A673 (cell line): ENCODE measurements at regions not wholly inside any gene's neighbourhood (a gene's known extent, or its start where the extent isn't known, plus 50 kb on each side); places are given as distances from the start of the nearest gene placed in this dataset.

Experiments used
- BruUV-seq: library from RNA; stranded (reverse); fragments of 400-500 nt; replicated peaks from 2 replicates; lab custom pipeline; 2021; lab: Mats Ljungman, UMichigan
- CTCF ChIA-PET: fragments of 300-600 bp; sonication (Branson Sonifier 250); formaldehyde crosslinking; loops from one replicate; lab custom pipeline; 2022; ENCODE audit warnings: antibody characterized with exemption; lab: Charles Lee
- POLR2A ChIA-PET: fragments of 300-600 bp; sonication (Branson Sonifier 250); formaldehyde crosslinking; loops from one replicate; lab custom pipeline; 2022; ENCODE audit warnings: antibody characterized with exemption; ENCODE audit not compliant: low non-redundant PET; lab: Charles Lee
- DNase-seq: peaks from one replicate; pipeline ENCODE4 v3.0.0-alpha.2; 2015; ENCODE audit warnings: low spot score
- H3K27ac ChIP-seq: fragments of 200-600 bp; sonication (generic); 2 replicates; pipeline ENCODE4 v1.5.1; 2016; ENCODE audit warnings: mixed run types, low read depth, mild to moderate bottlenecking, mixed read lengths, antibody characterized with exemption, low read length; ENCODE audit not compliant: poor library complexity, severe bottlenecking
- H3K27me3 ChIP-seq: fragments of 200-600 bp; sonication (generic); replicated peaks from 2 replicates; pipeline ENCODE4 v1.6.1; 2017; ENCODE audit warnings: mixed run types, low read depth, mild to moderate bottlenecking, mixed read lengths, antibody characterized with exemption, low read length; ENCODE audit not compliant: insufficient read depth, poor library complexity
- H3K36me3 ChIP-seq: fragments of 200-600 bp; sonication (generic); 2 replicates; pipeline ENCODE4 v1.6.1; 2016; ENCODE audit warnings: mixed run types, mild to moderate bottlenecking, mixed read lengths, antibody characterized with exemption, low read length; ENCODE audit not compliant: insufficient read depth, poor library complexity, severe bottlenecking
- H3K4me1 ChIP-seq: fragments of 200-600 bp; sonication (generic); 2 replicates; pipeline ENCODE4 v1.6.1; 2017; ENCODE audit warnings: mixed run types, mild to moderate bottlenecking, mixed read lengths, antibody characterized with exemption, low read length; ENCODE audit not compliant: insufficient read depth, poor library complexity, severe bottlenecking
- H3K4me3 ChIP-seq: fragments of 200-600 bp; sonication (generic); 2 replicates; pipeline ENCODE4 v1.5.1; 2016; ENCODE audit warnings: low read depth, mixed run types, mild to moderate bottlenecking, mixed read lengths, low read length; ENCODE audit not compliant: poor library complexity, severe bottlenecking
- H3K9me3 ChIP-seq: fragments of 200-600 bp; sonication (generic); 2 replicates; pipeline ENCODE4 v1.6.1; 2016; ENCODE audit warnings: mixed run types, low read depth, mild to moderate bottlenecking, mixed read lengths, antibody characterized with exemption, low read length; ENCODE audit not compliant: poor library complexity, severe bottlenecking
- EZH2 ChIP-seq: fragments of 200-600 bp; sonication (generic); IDR thresholded peaks from 2 replicates; pipeline ENCODE4 v1.6.1; 2017; ENCODE audit warnings: borderline replicate concordance, low read depth, mild to moderate bottlenecking, mixed read lengths, antibody characterized with exemption, low read length; ENCODE audit not compliant: poor library complexity, severe bottlenecking
- intact Hi-C: fragments of 100-400 bp; cut with micrococcal nuclease; formaldehyde crosslinking; loops from one replicate; pipeline ENCODE4 v1.10.0; 2022; ENCODE audit not compliant: unreplicated experiment
- TF ChIP-seq, protein P1 (sequence below): fragments of 300-800, 200-600 bp; sonication (generic); conservative IDR thresholded peaks from 2 replicates; pipeline ENCODE4 v1.5.1; 2017; ENCODE audit warnings: low read depth, mild to moderate bottlenecking, antibody characterized with exemption, low read length, moderate library complexity, mixed read lengths

DNA sequence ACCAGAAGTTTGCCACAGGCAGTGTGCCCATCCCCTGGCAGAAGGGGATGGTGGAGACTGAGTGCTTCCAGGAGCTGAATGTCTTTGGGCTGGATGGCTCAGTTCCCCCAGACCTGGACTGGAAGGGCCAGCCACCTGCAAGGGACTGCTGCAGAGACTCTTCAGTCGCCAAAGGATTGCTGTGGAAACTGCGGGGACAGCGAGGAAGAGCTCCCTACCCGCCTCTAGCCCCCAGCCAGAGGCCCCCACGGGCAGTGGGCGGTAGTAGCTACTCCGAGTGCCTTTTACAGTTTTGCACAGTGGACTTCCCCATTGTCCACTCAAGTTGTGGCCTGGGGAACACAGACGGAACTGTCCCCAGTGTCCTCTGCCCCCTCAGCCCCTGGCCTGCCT is 138.5 kb downstream of the ZDHHC20 start:
- no peaks in the 10 kb centered on the region for H3K4me1 ChIP-seq
- H3K36me3 ChIP-seq: no peaks in the 10 kb centered on the region
- H3K9me3 ChIP-seq: no peaks in the 10 kb centered on the region
- intact Hi-C loops: no loop called here
- ChIA-PET CTCF (no interaction called here), POLR2A (no interaction called here)
- H3K4me3 ChIP-seq: no peak overlapping the region
- no peak for DNase-seq
- BruUV-seq: no TSS peak
- TF ChIP-seq, protein P1, sequence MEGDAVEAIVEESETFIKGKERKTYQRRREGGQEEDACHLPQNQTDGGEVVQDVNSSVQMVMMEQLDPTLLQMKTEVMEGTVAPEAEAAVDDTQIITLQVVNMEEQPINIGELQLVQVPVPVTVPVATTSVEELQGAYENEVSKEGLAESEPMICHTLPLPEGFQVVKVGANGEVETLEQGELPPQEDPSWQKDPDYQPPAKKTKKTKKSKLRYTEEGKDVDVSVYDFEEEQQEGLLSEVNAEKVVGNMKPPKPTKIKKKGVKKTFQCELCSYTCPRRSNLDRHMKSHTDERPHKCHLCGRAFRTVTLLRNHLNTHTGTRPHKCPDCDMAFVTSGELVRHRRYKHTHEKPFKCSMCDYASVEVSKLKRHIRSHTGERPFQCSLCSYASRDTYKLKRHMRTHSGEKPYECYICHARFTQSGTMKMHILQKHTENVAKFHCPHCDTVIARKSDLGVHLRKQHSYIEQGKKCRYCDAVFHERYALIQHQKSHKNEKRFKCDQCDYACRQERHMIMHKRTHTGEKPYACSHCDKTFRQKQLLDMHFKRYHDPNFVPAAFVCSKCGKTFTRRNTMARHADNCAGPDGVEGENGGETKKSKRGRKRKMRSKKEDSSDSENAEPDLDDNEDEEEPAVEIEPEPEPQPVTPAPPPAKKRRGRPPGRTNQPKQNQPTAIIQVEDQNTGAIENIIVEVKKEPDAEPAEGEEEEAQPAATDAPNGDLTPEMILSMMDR: no peak
- TF ChIP-seq EZH2: no peak
- no peaks in the 10 kb centered on the region for H3K27me3 ChIP-seq
- no peak overlapping the region for H3K27ac ChIP-seq

DNA sequence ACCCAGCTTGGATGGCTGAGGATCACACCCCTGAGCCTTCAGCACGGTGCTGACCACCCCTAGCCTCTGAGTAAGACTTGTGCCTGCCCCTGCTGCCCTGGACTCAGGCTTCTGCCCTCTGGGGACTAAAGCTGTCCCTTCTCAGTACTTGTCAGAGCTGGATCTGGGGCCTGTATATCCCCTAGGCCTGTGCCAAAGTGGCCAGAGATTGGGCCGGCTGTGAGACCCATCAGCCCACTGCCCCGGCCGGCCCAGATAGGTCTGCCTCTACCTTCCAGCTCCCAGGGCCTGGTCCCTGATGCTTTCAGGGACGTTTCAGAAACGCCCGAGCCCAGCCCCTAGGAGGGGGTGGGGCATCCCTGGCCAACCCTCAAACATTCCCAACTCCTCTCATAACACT is 137.8 kb downstream of the ZDHHC20 start:
- ChIA-PET CTCF (no interaction called here), POLR2A (no interaction called here)
- H3K36me3 ChIP-seq: no peaks in the 10 kb centered on the region
- no peaks in the 10 kb centered on the region for H3K4me1 ChIP-seq
- no peak overlapping the region for H3K4me3 ChIP-seq
- no peaks in the 10 kb centered on the region for H3K9me3 ChIP-seq
- DNase-seq: no peak
- no peak for TF ChIP-seq EZH2
- TF ChIP-seq, protein P1: no peak
- no peaks in the 10 kb centered on the region for H3K27me3 ChIP-seq
- BruUV-seq: no TSS peak
- intact Hi-C loops: no loop called here
- no peak overlapping the region for H3K27ac ChIP-seq

DNA sequence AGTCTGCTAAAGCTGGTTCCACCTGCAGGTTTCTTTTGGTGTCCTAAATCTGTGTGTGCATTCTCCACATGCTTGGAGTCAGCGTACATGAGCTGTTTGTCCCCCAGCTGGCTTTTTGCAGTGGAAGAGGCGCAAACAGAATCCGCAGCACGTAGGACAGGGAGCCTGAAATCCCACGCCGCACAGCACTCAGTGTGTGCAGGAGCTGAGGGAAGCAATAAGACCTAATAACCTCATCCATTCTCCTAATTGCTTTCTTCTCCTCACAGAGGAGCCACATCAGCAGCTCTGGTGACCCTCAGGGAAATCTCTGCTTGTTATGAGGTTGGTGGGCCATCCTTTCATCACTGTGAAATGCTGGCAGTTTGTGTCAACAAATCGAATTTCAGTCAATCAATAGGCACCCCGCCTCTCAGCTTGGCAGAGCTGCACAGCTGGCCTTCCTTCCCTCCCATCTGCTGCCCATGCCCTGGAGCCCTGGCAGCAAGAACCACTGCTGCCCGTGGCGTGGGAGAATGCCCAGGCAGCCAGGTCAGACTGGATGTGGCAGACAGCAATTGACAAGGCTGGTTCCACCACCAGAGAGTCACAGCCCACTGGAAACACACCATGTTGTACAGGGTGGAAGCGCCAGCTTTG is 136.7 kb downstream of the ZDHHC20 start:
- intact Hi-C loops: no loop called here
- Histone ChIP-seq H3K4me1 (no peaks in the 10 kb centered on the region), H3K27ac (no peak overlapping the region), H3K36me3 (no peaks in the 10 kb centered on the region), H3K27me3 (no peaks in the 10 kb centered on the region), H3K4me3 (no peak overlapping the region), H3K9me3 (no peaks in the 10 kb centered on the region)
- no TSS peak for BruUV-seq
- POLR2A ChIA-PET: no interaction called here
- DNase-seq: no peak
- CTCF ChIA-PET: no interaction called here
- TF ChIP-seq EZH2: no peak
- TF ChIP-seq, protein P1: no peak
